NCI-H2227 treated with DMSO at 0.1 percent for 48 hours (cell line): ENCODE measurements at regions not wholly inside any gene's neighbourhood (a gene's known extent, or its start where the extent isn't known, plus 50 kb on each side); places are given as distances from the start of the nearest gene placed in this dataset.

ENCODE experiments used
- DNase-seq: peaks from one replicate; lab custom pipeline; 2025; lab: John Stamatoyannopoulos, UW

GRCh38 chr4:1511441-1512041 lies 105.3 kb upstream of the NKX1-1 start:
- DNase-seq, result no peak

DNA sequence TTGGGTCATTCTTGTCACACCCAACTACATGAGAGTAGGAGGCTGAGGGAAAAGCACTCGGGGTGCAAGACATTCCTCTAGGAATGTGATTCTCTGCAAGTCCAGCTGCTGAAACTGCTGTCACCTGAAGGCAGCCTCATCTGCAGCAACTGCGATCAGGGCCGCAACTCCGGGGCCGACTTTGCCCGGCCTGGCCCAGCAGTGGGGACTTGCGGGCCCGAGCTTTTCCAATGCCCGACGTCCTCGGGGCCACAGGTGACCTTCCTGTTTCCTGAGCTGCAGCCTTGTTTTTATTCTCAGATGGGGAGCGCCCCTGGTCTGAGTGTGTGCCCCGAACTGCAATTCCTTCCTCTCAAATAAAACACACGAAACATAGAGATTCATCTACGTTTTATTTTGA lies 104.7 kb upstream of the NKX1-1 start:
- no peak for DNase-seq

DNA sequence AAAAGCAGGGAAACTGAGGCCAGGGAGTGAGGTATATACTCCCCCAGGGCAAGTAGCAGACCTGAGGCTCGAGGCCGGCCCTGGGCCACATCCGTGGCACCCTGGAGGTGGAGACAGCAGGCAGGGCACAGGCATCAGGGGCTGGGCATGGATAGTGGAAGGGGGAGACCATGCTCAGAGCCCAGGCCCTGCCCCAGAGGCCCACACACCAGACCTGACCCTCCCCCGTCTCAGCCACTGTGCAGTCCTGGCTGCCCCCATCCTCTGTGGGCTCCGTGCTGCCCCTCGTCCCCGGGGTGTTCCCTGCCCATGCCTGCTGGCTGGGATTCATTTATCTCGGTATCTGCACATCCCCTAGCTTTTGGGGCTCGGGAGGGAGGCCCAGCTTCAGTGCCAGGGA lies 103.1 kb upstream of the NKX1-1 start:
- no peak for DNase-seq

DNA sequence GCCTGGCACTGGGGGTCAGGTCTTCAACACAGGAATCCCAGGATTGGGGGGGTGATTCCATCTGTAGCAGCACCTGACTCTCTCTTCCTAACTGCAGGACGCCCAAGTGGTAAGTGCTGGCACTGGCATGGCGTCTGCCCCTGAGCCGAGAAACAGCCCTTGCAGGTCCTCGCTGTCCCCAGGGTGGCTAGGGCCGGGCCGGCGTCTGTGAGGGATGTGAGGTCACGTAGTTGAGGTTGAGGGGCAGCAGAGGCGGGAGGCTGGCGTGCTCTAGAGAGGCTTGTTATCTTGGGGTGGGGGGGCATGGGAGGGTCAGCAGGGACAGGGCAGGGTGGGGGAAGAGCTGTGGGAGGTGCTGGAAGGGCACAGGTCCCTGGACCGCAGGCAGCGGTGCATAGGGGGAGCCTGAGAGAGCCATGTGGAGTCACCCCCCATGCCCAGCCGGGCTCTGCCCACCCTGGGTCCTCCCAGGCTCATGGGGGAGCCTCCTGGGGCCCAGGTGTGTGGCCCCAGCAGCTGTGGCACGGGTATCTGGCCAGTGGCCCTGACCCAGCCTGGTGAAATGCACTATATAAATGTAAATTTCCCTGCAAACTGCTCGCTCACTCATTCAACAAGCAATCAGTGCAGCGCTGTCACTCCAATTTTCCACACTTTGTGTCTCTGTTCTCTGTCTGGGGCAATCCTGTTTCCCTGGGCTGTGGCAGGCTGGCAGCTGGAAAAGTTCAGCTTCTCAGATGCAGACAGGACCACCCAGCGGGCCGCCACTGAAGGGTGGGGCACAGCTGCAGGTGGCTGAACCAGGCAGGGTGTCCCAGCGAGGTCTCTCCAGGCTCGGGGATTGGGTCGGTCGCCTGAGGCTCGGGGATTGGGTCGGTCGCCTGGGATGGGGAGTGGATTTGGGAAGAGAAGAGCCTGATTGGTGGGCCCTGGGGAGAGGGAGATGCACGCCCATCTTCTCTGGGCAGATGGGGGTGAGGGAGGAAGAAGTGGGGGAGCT lies 102.2 kb upstream of the NKX1-1 start:
- DNase-seq, result no peak

DNA sequence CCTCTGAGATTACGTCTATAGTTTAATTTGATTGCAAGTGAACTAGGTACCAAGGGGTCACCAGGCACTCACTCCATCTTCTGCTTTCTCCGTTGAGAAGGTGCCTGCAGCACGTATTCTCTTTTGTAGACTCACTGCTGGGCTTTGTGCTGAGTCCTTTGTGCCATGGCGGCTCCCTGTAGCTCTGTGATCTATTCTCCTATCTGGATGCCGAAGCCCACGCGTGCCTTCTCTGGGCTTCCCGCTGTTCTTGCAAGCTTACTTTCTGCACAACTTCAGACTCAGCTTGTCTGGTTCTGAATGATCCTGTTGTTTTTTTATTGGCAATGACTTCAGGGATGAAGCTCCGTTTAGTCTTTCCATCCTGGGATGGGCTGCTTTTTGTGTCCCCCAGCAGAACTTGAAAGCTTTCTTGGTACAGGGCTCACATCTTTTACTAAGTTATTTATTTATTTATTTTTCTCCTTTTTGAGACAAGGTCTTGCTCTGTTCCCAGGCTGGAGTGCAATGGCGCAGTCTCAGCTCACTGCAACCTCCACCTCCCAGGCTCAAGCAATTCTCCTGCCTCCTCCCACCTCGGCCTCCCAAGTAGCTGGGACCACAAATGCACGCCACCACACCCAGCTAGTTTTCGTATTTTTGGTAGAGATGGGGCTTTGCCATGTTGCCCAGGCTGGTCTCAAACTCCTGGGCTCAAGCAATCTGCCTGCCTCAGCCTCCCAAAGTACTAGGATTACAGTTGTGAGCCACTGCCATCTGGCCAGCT lies 100.9 kb upstream of the NKX1-1 start:
- no peak for DNase-seq

GRCh38 chr4:1505511-1506460 lies 99.5 kb upstream of the NKX1-1 start:
- no peak for DNase-seq

- DNase-seq, result no peak
Observed at GRCh38 chr4:1504595-1505500, 98.6 kb upstream of the NKX1-1 start.

DNA sequence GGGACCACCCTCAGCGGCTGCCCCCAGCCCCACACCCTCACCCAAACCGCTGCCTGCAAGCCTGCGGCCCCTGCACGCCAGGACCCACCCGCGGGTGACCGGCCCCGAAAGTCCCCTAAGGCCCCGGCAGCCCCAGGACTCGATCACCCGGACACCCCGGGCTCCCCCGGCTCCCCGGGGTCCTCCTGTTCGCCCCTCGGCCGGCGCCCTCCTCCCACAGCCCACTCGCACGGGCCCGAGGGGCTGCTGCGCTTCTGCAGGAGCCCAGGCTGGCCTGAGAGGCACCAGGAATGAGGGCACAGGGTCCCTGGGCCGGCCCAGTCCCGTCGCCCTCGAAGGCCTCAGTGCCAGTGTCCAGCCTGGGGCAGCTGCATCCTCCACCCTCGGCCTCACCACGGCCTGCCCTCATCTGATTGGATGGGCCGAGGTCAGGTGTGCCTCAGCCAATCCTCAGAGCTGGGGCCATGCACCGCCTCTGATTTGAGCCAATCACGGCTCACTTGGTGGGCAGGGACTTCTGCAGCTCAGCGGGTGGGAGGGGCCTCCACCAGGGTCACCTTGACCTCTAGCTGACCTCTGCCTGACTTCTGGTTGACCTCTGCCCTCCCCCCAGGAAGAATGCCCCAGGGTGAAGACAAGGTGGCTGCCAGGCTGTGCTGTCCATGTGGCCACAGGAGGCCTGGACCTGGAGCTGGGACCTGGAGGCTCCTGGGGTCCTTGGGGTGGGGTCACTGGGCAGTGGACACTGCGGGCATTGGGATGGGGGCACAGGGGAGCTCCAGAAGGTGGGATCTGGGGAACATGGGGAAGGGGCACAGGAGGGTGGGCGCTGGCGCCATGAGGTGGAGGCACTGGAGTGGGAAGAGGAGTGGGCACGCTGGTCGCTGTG lies 97.6 kb upstream of the NKX1-1 start:
- DNase-seq, result no peak

GRCh38 chr4:1502976-1503375 lies 96.7 kb upstream of the NKX1-1 start:
- DNase-seq, result no peak

DNA sequence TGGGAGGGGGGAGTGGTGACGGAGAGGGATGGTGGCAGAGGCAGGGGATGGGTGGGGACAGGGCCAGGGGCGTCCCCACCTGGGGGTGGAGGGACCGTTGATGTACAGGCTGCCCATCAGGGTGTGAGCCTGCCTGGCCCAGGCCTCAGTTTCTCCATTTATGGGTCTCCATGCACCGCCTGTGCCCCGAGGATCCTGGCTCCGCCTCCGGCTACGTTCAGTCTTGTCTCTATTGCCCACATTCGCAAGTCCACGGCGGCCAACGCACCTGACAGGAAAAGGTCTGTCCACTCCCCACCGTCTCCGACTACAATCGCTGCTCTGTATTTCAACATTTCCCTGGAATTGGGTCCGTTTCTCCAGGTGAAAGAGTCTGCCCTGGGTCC lies 96.3 kb upstream of the NKX1-1 start:
- no peak for DNase-seq

DNA sequence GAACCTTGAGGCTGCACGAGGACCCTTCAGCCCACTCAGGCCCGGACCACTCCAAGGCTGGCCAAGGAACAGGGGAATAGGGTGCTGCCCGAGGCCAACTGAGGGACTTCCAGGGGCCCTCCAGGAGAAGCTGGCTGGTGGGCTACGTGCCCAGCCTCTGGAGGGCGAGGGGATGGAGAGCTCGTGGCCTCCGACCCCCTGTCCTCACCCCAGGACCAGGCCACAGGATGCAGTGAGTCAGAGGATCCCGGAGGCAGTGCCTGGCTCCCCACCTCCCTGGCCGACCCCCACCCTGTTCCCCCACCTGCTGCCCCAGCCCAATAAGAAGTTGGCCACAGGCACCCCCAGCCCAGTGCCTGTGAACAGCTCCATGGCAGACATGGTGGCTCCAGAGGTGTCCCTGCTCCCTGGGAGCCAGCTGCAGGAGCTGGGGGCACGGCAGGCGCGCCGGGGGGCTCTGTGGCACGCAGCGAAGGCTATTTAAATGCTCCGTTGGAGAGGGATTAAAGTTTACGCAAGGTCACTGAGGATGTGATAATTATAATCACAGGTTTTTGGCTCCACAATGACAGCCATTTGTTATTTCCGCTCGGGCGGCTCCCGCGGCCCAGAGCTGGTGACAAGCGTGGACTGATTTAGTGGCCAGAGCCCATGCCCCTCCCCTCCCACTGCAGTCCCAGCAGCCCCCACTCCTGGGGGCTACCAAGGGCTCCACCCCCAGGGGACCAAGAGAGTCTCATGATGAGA lies 95.7 kb upstream of the NKX1-1 start:
- no peak for DNase-seq

DNA sequence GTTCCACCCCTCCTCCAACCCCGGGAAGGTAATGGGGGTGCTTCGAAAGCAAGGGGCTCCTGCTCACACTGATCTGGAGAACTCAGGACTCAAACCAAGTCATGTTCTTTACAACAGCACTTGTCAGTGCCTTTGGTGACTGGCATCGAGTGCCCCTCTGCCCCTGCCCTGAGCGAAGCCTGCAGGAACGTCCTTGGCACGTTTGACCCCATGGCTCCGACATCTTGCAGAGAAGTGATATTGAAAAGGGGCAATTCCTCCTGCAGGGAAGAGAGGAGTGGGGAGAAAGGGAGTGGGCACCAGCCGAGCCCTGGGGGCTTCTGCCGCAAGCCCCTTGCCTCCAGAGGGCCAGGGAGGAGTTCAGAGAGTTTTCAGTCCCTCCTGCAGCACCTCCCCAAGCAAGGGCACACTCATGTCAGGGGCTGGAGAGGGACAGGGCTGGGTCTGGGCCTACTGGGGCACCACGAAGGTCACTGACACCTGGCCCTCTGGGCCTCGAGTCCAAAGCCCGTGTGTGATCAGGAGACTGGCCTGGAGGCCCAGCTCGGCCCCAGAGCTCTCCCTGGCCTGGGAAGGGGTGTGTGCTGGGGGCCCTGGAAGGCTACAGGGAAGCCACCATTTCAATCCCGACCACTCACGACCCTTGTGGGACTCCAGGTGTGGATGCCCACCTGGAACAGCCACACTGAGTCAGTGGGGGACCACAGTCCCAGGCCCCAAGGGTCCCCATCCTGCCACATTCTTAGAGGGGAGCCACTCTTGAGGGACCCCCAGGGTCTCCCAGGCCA lies 94.9 kb upstream of the NKX1-1 start:
- no peak for DNase-seq

DNA sequence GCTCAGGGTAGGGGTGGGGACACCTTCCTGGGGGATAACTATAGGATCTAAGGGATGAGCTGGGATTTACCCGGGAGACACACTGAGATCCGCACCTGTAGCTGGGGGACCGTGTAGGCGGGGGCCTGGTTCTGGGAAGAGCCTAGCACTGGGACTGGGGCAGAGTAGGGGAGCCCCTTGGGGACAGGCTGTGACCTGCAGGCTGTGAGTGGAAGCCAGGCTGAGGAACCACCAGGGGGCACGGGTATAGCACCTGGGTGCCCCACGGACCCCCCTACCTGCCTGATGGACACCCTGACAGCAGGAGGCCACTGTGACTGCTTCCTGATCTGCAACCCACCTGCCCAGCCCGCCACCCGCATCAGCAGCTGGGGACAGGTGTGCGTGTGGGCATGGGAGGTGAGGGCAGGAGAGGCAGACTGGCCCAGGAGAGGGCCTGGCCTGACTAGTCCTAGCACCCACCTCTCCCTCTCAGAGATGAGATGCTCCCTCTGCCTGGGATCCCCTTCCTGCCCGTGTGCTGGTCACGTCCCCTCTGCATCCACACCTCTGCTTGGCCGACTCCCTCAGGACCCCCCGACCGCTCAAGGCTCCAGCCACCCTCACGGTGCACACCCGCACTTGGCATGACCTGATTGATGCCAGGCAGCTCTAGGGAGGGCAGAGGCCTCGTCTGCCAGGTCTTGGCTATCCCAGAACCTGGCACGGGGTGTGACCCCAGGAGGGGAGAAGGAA lies 94.2 kb upstream of the NKX1-1 start:
- DNase-seq, result no peak

- DNase-seq, result no peak
Observed at GRCh38 chr4:1499465-1499864, 93.2 kb upstream of the NKX1-1 start.

GRCh38 chr4:1497189-1497801 lies 91.1 kb upstream of the NKX1-1 start:
- no peak for DNase-seq

DNA sequence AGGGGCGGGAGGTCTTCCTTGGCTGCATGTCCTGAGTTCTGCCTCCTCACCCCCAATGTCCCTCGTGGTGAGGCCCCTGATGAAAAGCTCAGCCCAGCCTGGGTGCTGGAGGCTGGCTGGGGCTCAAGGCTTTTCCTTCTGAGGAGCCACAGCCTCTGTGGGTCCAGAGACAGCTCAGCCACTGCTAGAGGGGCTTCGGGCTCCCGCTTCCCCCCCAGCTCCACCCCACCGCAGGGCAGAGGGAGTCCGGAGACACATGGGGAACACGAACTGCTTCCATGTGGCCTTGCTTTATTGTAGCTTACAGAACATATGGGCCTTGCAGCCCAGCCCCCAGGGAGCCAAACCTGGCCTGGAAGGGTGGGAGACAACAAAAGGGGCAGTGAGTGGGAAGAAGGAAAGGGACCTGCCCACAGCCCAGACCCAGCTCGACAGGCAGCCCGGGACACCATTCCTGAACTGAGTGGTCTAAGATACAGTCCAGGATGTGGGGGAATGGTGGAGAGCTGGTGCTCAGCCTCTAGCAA lies 89.9 kb upstream of the NKX1-1 start:
- no peak for DNase-seq
